ENCODE measurements at regions not wholly inside any gene's neighbourhood (a gene's known extent, or its start where the extent isn't known, plus 50 kb on each side); places are given as distances from the start of the nearest gene placed in this dataset.

DNA sequence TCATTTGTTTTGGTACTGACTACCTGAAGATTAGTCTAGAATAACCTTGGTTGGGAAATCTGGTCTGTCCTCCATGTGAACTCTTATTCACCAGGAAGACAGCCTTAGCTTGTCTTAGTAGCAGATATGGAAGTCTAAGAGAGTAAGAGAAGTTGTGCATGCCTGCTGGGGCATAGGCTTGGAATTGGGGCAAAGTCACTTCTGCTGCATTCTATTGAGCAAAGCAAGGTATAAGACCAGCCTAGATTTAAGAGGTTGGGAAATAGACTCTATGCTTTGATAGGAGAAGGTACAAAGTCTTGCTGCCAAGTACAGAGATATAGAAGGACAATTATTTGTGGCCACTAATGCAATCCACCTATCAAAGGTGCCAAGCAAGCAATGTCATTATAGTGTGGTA, 464.0 kb upstream of the BOD1L1 start:
- no peak overlapping the region for H3K9ac ChIP-seq (ENCODE audit: insufficient read length, low read depth)
- no peaks in the 10 kb centered on the region for H3K36me3 ChIP-seq (ENCODE audit: insufficient read depth, insufficient read length, low read length)

GRCh38 chr4:14091966-14092365, 464.4 kb upstream of the BOD1L1 start:
- Histone ChIP-seq H3K9me3 (ENCODE audit: insufficient read depth, low read length) (no peaks in the 10 kb centered on the region), H3K4me1 (ENCODE audit: insufficient read depth, insufficient read length) (no peaks in the 10 kb centered on the region)
- TF ChIP-seq SUZ12 (IDR thresholded peaks at IDR 0.05; ENCODE audit: extremely low read depth, insufficient read depth, insufficient read length) (no peak), ZNF274 (IDR thresholded peaks at IDR 0.05; ENCODE audit: low read depth, low read length) (no peak), YY1 (IDR thresholded peaks at IDR 0.05; ENCODE audit: insufficient read depth, insufficient read length) (no peak)

More for the DNA sequence above, 464.0 kb upstream of the BOD1L1 start:
- no peak for DNase-seq (ENCODE audit: low read depth, low spot score)
- Histone ChIP-seq H3K4me3 (ENCODE audit: insufficient read length, low read depth) (no peak overlapping the region), H3K4me1 (ENCODE audit: insufficient read depth, insufficient read length) (no peaks in the 10 kb centered on the region), H3K9me3 (ENCODE audit: insufficient read depth, low read length) (no peaks in the 10 kb centered on the region), H3K27me3 (ENCODE audit: insufficient read depth, insufficient read length) (no peaks in the 10 kb centered on the region)
- TF ChIP-seq YY1 (IDR thresholded peaks at IDR 0.05; ENCODE audit: insufficient read depth, insufficient read length) (no peak), ZNF274 (IDR thresholded peaks at IDR 0.05; ENCODE audit: low read depth, low read length) (no peak), SUZ12 (IDR thresholded peaks at IDR 0.05; ENCODE audit: extremely low read depth, insufficient read depth, insufficient read length) (no peak)

GRCh38 chr4:14092741-14093140, 465.2 kb upstream of the BOD1L1 start:
- Histone ChIP-seq H3K27me3 (ENCODE audit: insufficient read depth, insufficient read length) (no peaks in the 10 kb centered on the region), H3K9me3 (ENCODE audit: insufficient read depth, low read length) (no peaks in the 10 kb centered on the region), H3K9ac (ENCODE audit: insufficient read length, low read depth) (no peak overlapping the region), H3K36me3 (ENCODE audit: insufficient read depth, insufficient read length, low read length) (no peaks in the 10 kb centered on the region), H3K4me3 (ENCODE audit: insufficient read length, low read depth) (no peak overlapping the region), H3K4me1 (ENCODE audit: insufficient read depth, insufficient read length) (no peaks in the 10 kb centered on the region)
- DNase-seq (ENCODE audit: low read depth, low spot score), result no peak
- TF ChIP-seq ZNF274 (IDR thresholded peaks at IDR 0.05; ENCODE audit: low read depth, low read length), result no peak
- no peak for TF ChIP-seq YY1 (IDR thresholded peaks at IDR 0.05; ENCODE audit: insufficient read depth, insufficient read length)
- TF ChIP-seq SUZ12 (IDR thresholded peaks at IDR 0.05; ENCODE audit: extremely low read depth, insufficient read depth, insufficient read length), result no peak

More at GRCh38 chr4:14091966-14092365, 464.4 kb upstream of the BOD1L1 start:
- no peak for DNase-seq (ENCODE audit: low read depth, low spot score)
- Histone ChIP-seq H3K27me3 (ENCODE audit: insufficient read depth, insufficient read length) (no peaks in the 10 kb centered on the region), H3K4me3 (ENCODE audit: insufficient read length, low read depth) (no peak overlapping the region), H3K9ac (ENCODE audit: insufficient read length, low read depth) (no peak overlapping the region), H3K36me3 (ENCODE audit: insufficient read depth, insufficient read length, low read length) (no peaks in the 10 kb centered on the region)

DNA sequence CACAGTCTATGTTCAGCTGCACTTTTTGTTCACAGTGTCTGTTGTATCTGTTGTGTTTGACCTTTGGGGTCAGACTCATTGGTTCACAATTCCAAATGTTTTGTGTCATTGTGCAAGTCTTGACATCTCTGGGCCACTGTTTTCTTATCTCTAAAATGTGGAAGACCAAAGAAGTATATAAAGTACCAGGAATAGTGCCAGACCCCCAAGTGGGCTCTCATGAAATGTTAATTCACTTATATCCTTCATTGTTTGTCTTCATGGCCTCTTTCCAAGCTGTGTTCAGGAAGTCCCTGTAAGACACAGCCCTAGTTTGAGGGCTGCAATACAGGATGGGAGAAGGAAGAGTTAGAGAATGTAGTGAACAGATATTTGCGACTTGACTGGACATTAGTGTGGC, 468.3 kb upstream of the BOD1L1 start:
- no peaks in the 10 kb centered on the region for H3K9me3 ChIP-seq (ENCODE audit: insufficient read depth, low read length)
- TF ChIP-seq SUZ12 (IDR thresholded peaks at IDR 0.05; ENCODE audit: extremely low read depth, insufficient read depth, insufficient read length), result no peak
- no peak for TF ChIP-seq YY1 (IDR thresholded peaks at IDR 0.05; ENCODE audit: insufficient read depth, insufficient read length)
- TF ChIP-seq ZNF274 (IDR thresholded peaks at IDR 0.05; ENCODE audit: low read depth, low read length), result no peak
- no peaks in the 10 kb centered on the region for H3K36me3 ChIP-seq (ENCODE audit: insufficient read depth, insufficient read length, low read length)
- DNase-seq (ENCODE audit: low read depth, low spot score), result no peak
- no peak overlapping the region for H3K9ac ChIP-seq (ENCODE audit: insufficient read length, low read depth)
- no peaks in the 10 kb centered on the region for H3K4me1 ChIP-seq (ENCODE audit: insufficient read depth, insufficient read length)
- H3K27me3 ChIP-seq (ENCODE audit: insufficient read depth, insufficient read length), result no peaks in the 10 kb centered on the region
- no peak overlapping the region for H3K4me3 ChIP-seq (ENCODE audit: insufficient read length, low read depth)

DNA sequence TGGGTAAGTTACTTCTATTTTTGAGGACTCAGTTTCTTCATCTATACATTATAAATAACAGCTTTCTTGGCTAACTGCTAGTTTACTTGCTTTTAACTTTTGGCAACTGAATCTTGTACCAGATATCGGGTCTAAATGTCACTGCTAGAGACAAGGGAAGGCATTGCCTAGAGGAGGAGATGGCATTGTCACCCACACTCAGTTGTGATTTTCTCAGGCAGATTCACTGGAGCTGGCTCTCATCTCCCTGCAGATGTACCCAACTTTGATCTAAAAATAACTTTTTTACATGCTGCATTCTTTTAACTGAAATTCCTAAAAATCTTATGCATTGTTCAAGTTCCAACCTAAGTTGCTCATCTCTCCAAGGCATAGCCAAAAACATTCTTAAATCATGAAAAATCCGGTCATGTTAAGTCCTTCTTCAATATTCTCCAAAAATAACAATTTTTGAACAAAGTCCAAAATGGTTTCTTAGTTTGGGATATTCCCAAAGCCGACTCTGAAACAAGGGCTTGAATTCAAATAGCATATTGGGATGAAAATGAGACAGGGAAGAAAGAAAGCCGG, 469.0 kb upstream of the BOD1L1 start:
- DNase-seq (ENCODE audit: low read depth, low spot score), result no peak
- Histone ChIP-seq H3K36me3 (ENCODE audit: insufficient read depth, insufficient read length, low read length) (no peaks in the 10 kb centered on the region), H3K4me3 (ENCODE audit: insufficient read length, low read depth) (no peak overlapping the region), H3K9ac (ENCODE audit: insufficient read length, low read depth) (no peak overlapping the region), H3K9me3 (ENCODE audit: insufficient read depth, low read length) (no peaks in the 10 kb centered on the region), H3K4me1 (ENCODE audit: insufficient read depth, insufficient read length) (no peaks in the 10 kb centered on the region), H3K27me3 (ENCODE audit: insufficient read depth, insufficient read length) (no peaks in the 10 kb centered on the region)
- no peak for TF ChIP-seq ZNF274 (IDR thresholded peaks at IDR 0.05; ENCODE audit: low read depth, low read length)
- no peak for TF ChIP-seq SUZ12 (IDR thresholded peaks at IDR 0.05; ENCODE audit: extremely low read depth, insufficient read depth, insufficient read length)
- TF ChIP-seq YY1 (IDR thresholded peaks at IDR 0.05; ENCODE audit: insufficient read depth, insufficient read length), result no peak

DNA sequence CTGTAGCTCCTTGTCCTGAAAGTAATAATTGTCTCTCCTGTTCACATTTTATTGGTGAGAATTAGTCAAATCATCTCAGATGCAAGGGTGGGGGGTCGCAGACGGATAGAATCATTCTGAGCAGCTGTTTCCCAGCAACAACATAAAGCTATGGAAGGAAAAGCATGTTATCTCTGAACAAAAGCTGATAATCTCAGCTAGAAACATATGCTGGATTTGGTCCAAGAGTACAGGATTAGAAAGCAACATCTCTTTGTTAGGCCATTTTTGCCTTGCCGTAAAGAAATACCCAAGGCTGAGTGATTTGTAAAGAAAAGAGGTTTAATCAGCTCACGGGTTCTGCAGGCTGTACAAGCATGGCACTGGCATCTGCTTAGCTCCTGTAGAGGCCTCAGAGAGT, 472.8 kb upstream of the BOD1L1 start:
- TF ChIP-seq YY1 (IDR thresholded peaks at IDR 0.05; ENCODE audit: insufficient read depth, insufficient read length) (no peak), SUZ12 (IDR thresholded peaks at IDR 0.05; ENCODE audit: extremely low read depth, insufficient read depth, insufficient read length) (no peak), ZNF274 (IDR thresholded peaks at IDR 0.05; ENCODE audit: low read depth, low read length) (no peak)
- H3K4me3 ChIP-seq (ENCODE audit: insufficient read length, low read depth), result no peak overlapping the region
- H3K36me3 ChIP-seq (ENCODE audit: insufficient read depth, insufficient read length, low read length), result no peaks in the 10 kb centered on the region
- H3K9ac ChIP-seq (ENCODE audit: insufficient read length, low read depth), result no peak overlapping the region
- no peaks in the 10 kb centered on the region for H3K4me1 ChIP-seq (ENCODE audit: insufficient read depth, insufficient read length)
- H3K27me3 ChIP-seq (ENCODE audit: insufficient read depth, insufficient read length), result no peaks in the 10 kb centered on the region
- no peak for DNase-seq (ENCODE audit: low read depth, low spot score)
- H3K9me3 ChIP-seq (ENCODE audit: insufficient read depth, low read length), result no peaks in the 10 kb centered on the region

DNA sequence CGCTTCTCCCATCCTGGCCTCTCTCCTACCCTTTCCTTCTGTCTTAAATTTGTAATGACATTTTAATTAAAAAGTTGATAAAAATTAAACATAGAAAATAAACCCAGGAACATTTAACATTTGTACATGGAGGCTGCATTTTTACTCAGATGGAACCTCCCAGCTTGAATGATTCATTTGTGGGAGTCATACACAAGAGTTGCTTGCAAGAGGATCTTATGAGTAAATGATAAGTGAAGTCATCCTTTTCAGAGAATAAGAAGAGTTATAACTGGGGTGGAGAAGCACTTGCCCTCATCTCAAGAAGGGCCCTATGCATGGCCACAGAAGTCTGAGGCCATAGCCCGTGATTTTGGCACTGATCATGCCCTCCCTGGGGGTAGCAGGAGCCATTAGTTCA, 482.9 kb upstream of the BOD1L1 start:
- DNase-seq (ENCODE audit: low read depth, low spot score), result no peak
- H3K4me3 ChIP-seq (ENCODE audit: insufficient read length, low read depth), result no peak overlapping the region
- TF ChIP-seq YY1 (IDR thresholded peaks at IDR 0.05; ENCODE audit: insufficient read depth, insufficient read length) (no peak), SUZ12 (IDR thresholded peaks at IDR 0.05; ENCODE audit: extremely low read depth, insufficient read depth, insufficient read length) (no peak), ZNF274 (IDR thresholded peaks at IDR 0.05; ENCODE audit: low read depth, low read length) (no peak)
- H3K4me1 ChIP-seq (ENCODE audit: insufficient read depth, insufficient read length), result no peaks in the 10 kb centered on the region
- 0 out of 2 replicates have a peak, but pooled peaks cover 16% of the 10 kb centered on the region for H3K9me3 ChIP-seq (ENCODE audit: insufficient read depth, low read length)
- no peaks in the 10 kb centered on the region for H3K36me3 ChIP-seq (ENCODE audit: insufficient read depth, insufficient read length, low read length)
- H3K9ac ChIP-seq (ENCODE audit: insufficient read length, low read depth), result no peak overlapping the region
- H3K27me3 ChIP-seq (ENCODE audit: insufficient read depth, insufficient read length), result no peaks in the 10 kb centered on the region

All from NT2/D1 (cell line).